Stomach (tissue), 8 donors: ENCODE measurements at regions not wholly inside any gene's neighbourhood (a gene's known extent, or its start where the extent isn't known, plus 50 kb on each side); places are given as distances from the start of the nearest gene placed in this dataset.
"Not testable (repeated sequence)": the region's sequence is repeated elsewhere in the genome, so short reads cannot be mapped to it uniquely, and the experiment has no call there.

Experiments used
- DNase-seq, 2 donors: peaks; one replicate each; pipeline versions ENCODE4 v3.0.0 to v3.0.0-alpha.2; 2013 to 2019
- H3K27ac ChIP-seq, 5 donors: fragments of 200-600 bp in 4 of 5; sonication (generic) in 4 of 5; one replicate each; pipeline ENCODE4 v1.5.1; 2013 to 2019; ENCODE audit warnings: mild to moderate bottlenecking in 1 of 5, moderate library complexity in 1 of 5
- H3K27me3 ChIP-seq, 3 donors: fragments of 200-600 bp; sonication (generic); one replicate each; pipeline ENCODE4 v1.5.1; 2017 to 2019; ENCODE audit warnings: mixed run types in 1 of 3
- H3K36me3 ChIP-seq, 4 donors: fragments of 200-600 bp; sonication (generic); 1 replicate in 3 of 4; 2 replicates in 1 of 4; pipeline ENCODE4 v1.5.1; 2016 to 2019
- H3K4me1 ChIP-seq, 4 donors: fragments of 200-600 bp; sonication (generic); one replicate each; pipeline ENCODE4 v1.5.1; 2016 to 2019
- H3K4me3 ChIP-seq, 4 donors: fragments of 200-600 bp; sonication (generic) in 3 of 4; one replicate each; pipeline ENCODE4 v1.5.1; 2016 to 2019; ENCODE audit warnings: mild to moderate bottlenecking in 1 of 4
- H3K9me3 ChIP-seq, 4 donors: fragments of 200-600 bp; sonication (generic); one replicate each; pipeline ENCODE4 v1.5.1; 2016 to 2019
- EP300 ChIP-seq: sonication (generic); formaldehyde crosslinking; IDR thresholded peaks from one replicate; pipeline ENCODE4 v1.6.1; 2017; ENCODE audit warnings: antibody characterized with exemption
- POLR2A ChIP-seq, 4 donors: fragments of 450-650 bp; IDR thresholded peaks; one replicate each; pipeline ENCODE4 v1.6.1; 2016; ENCODE audit warnings: antibody characterized with exemption in 4 of 4, control low read depth in 2 of 4, mild to moderate bottlenecking in 1 of 4, moderate library complexity in 1 of 4
- POLR2AphosphoS5 ChIP-seq, 3 donors: sonication (generic); formaldehyde crosslinking; IDR thresholded peaks; one replicate each; pipeline ENCODE4 v1.6.1; 2016; ENCODE audit warnings: antibody characterized with exemption in 3 of 3
- WGBS, 5 donors: extraction: QIAGEN DNeasy Blood & Tissue Kit in 3 of 5; methylation state at CpG; one replicate each; pipeline versions ENCODE4 v1.1.5 to v1.1.7; 2013 to 2018; 5-methylcytosine and 5-hydroxymethylcytosine counted together
- intact Hi-C: fragments of 100-400 bp; cut with DNase I; formaldehyde crosslinking; loops from one replicate; pipeline ENCODE4 v1.15.1; 2023; ENCODE audit warnings: low total_unique reads
- TF ChIP-seq, protein P1 (sequence below), 7 experiments: fragments of 450-650 bp in 4 of 7; fragments of 200-600 bp in 3 of 7; sonication (generic) in 3 of 7; IDR thresholded peaks; one replicate each; pipeline ENCODE4 v1.5.1; 2016 to 2019; ENCODE audit warnings: antibody characterized with exemption in 7 of 7, control low read depth in 2 of 7, mild to moderate bottlenecking in 1 of 7
- donor health status: healthy with polysubstance abuse.
- donor health status: Bipolar disorder and iron deficiency.
- donor health status: healthy.

DNA sequence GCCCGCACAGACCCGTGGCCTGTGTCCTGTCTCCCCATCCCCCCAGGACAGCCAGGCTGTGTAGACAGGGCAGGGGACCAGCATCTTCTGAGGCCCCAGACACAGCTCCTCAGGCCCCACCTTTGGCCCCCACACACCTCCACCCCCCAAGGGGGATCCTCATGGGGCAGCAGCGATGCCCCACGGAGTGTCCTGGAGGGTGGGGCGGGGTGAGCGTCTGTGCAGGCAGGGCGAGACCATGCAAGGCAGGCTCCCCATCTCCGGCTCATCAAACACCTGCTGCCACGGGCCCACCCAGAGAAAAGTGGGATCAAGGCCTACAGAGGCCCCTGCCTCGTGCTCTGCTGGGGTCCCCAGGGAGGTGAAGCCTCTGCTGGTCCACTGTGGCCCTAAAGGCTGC, 118.7 kb upstream of the FOXD4L5 start:
- intact Hi-C loops, result no loop called here
- DNase-seq, result no peak
- no peak overlapping the region for H3K27ac ChIP-seq
- no peak overlapping the region for H3K4me3 ChIP-seq
- no peaks in the 10 kb centered on the region for H3K27me3 ChIP-seq
- WGBS, 5 donors, result 77 to 85% (median 79%) methylated on average over 9 to 10 of the region's 10 CpGs; no CpG with 5 or more reads in 1 of the 5 donors
- no peaks in the 10 kb centered on the region for H3K36me3 ChIP-seq
- H3K4me1 ChIP-seq, result no peaks in the 10 kb centered on the region
- H3K9me3 ChIP-seq, result peaks cover 0 to 69% (median 34%) of the 10 kb centered on the region in 4 donors
- TF ChIP-seq POLR2AphosphoS5 (IDR thresholded peaks at IDR 0.05) (no peak), EP300 (no peak), POLR2A (IDR thresholded peaks at IDR 0.05) (no peak)
- TF ChIP-seq, protein P1, sequence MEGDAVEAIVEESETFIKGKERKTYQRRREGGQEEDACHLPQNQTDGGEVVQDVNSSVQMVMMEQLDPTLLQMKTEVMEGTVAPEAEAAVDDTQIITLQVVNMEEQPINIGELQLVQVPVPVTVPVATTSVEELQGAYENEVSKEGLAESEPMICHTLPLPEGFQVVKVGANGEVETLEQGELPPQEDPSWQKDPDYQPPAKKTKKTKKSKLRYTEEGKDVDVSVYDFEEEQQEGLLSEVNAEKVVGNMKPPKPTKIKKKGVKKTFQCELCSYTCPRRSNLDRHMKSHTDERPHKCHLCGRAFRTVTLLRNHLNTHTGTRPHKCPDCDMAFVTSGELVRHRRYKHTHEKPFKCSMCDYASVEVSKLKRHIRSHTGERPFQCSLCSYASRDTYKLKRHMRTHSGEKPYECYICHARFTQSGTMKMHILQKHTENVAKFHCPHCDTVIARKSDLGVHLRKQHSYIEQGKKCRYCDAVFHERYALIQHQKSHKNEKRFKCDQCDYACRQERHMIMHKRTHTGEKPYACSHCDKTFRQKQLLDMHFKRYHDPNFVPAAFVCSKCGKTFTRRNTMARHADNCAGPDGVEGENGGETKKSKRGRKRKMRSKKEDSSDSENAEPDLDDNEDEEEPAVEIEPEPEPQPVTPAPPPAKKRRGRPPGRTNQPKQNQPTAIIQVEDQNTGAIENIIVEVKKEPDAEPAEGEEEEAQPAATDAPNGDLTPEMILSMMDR (IDR thresholded peaks at IDR 0.05), result no peak

DNA sequence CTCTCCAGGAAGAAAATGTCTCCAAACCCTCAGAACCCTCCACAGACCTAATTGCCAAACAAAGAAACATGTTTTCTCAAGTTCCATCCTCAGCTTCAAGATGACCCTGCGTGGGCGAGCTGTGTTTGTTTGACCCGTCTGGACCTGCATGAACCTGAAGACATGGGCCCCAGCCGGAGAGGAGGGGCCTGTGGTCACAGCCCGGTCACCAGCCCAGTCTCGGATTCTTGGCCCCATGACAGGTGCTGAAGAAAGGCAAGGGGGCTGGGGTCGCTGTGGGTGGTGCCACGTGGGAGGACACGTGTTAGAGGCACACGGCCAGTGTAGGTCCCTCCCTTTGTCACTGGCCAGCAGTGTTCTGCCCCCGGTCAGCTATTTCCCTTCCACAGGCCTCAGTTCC, 118.1 kb upstream of the FOXD4L5 start:
- H3K36me3 ChIP-seq, intact Hi-C loops, H3K27ac ChIP-seq, H3K4me3 ChIP-seq, H3K27me3 ChIP-seq, DNase-seq, H3K4me1 ChIP-seq: not testable (repeated sequence)
- H3K9me3 ChIP-seq, result peaks cover 0 to 67% (median 32%) of the 10 kb centered on the region in 4 donors
- WGBS, 5 donors, result 82 to 92% (median 86%) methylated on average over 6 to 11 of the region's 11 CpGs

DNA sequence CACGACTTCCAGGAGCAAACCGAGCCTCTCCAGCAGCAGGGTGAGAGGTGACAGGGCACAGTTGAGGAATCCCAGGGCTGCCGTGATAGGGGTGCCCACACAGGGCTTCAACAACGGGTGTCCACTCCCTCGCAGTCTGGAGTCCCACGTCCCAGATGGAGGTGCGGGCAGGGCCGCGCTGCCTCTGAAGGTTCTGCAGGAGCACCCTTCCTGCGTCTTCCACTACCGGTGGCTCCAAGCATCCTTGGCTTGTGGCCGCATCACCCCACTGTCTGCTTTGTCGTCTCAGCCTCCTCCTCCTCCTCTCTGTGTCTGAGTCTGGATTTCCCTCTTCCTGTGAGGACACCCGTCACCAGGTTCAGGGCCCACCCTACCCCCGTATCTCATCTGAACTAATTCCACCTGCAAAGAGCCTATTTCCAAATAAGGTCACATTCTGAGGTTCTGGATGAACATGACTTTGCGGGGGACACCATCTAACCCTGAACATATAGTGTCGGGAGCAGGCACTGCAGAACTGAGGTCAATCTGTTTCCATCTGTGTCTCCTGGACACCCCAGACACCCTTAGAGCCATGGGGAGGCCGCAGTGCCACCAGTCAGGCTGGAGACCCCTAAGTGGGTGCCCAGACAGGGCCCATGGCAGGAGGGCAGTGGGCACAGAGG, 117.3 kb upstream of the FOXD4L5 start:
- H3K4me1 ChIP-seq, H3K27me3 ChIP-seq, intact Hi-C loops, H3K36me3 ChIP-seq, DNase-seq, H3K4me3 ChIP-seq, H3K27ac ChIP-seq: not testable (repeated sequence)
- H3K9me3 ChIP-seq, result peaks cover 0 to 73% (median 36%) of the 10 kb centered on the region in 4 donors
- WGBS, 5 donors, result 80 to 89% (median 85%) methylated on average over 18 of the region's 18 CpGs

- H3K36me3 ChIP-seq, H3K27me3 ChIP-seq, intact Hi-C loops, DNase-seq, H3K4me1 ChIP-seq, H3K27ac ChIP-seq, H3K4me3 ChIP-seq: not testable (repeated sequence)
- WGBS, 5 donors, result 63 to 81% (median 76%) methylated on average over 3 to 9 of the region's 9 CpGs
- H3K9me3 ChIP-seq, result peaks cover 0 to 70% (median 37%) of the 10 kb centered on the region in 4 donors
Observed at GRCh38 chr9:65401456-65402045, 116.5 kb upstream of the FOXD4L5 start.

DNA sequence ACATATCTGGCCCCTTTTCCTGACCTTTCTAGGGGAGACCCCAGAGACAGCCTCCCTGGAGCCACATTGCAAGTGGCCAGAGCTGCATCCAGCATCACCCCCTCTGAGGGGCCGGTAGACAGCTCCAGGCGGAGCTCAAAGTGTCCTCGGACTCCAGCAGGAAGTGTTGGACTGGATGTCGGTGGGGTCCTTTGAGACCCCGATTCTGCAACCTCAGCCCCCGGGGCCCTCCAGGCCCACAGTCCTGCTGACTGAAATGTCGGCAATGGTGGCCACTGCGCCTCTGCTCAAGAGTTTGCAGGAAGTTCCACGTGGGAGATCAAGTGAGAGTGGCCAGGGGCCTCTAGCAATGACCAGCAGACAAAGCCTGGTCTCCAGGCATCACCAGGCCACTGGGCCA, 115.9 kb upstream of the FOXD4L5 start:
- no peak overlapping the region for H3K4me3 ChIP-seq
- intact Hi-C loops, result no loop called here
- no peak for DNase-seq
- H3K27ac ChIP-seq, result no peak overlapping the region
- H3K4me1 ChIP-seq, result no peaks in the 10 kb centered on the region
- TF ChIP-seq POLR2A (IDR thresholded peaks at IDR 0.05), result no peak
- H3K9me3 ChIP-seq, result peaks cover 0 to 63% (median 35%) of the 10 kb centered on the region in 4 donors
- no peaks in the 10 kb centered on the region for H3K27me3 ChIP-seq
- WGBS, 5 donors, result 81 to 87% (median 82%) methylated on average over 8 to 9 of the region's 9 CpGs
- no peaks in the 10 kb centered on the region for H3K36me3 ChIP-seq

DNA sequence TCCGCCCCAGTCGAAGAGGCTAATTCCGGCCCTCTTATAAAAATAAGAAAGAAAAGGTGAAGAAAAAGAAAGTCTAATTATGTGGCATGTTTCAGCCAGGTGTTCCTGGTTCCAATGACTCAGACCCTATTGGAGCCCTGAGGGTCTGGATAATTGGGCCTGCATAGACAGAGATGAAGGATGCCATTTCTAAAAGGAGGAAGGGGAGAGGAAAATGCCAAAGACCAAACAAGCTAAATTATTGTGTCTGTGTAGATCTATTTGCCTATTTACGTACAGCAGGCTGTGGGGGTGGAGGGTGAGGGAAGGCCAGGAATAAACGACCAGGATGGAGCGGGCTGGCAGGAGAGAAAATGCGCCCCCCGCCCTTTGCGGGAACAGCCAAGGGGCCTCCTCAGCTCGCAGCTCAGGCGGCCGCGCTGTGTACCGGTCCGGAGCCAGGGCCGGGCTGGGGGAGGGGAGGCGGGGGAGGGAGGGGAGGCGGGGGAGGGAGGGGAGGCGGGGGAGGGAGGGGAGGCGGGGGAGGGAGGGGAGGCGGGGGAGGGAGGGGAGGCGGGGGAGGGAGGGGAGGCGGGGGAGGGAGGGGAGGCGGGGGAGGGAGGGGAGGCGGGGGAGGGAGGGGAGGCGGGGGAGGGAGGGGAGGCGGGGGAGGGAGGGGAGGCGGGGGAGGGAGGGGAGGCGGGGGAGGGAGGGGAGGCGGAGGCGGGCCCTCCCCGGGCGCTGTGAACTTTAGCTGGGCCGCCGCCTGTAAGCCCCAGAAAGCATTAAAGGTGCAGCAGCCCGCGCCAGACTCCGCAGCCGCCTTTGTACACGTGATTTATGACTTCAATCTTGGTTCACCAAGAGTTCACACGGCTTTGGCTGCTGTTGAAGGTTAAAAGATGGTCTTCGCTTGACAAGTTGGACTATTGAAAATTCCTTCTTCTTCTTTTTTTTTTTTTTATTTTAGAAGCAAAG, 113.0 kb upstream of the FOXD4L5 start:
- H3K4me3 ChIP-seq, H3K27me3 ChIP-seq, H3K27ac ChIP-seq, H3K4me1 ChIP-seq, DNase-seq, intact Hi-C loops, H3K36me3 ChIP-seq: not testable (repeated sequence)
- peaks cover 0 to 41% (median 23%) of the 10 kb centered on the region in 4 donors for H3K9me3 ChIP-seq
- 82 to 88% (median 87%) methylated on average over 20 to 30 of the region's 42 CpGs for WGBS, 5 donors

GRCh38 chr9:65397226-65397625, 112.2 kb upstream of the FOXD4L5 start:
- intact Hi-C loops, H3K4me1 ChIP-seq, H3K36me3 ChIP-seq, DNase-seq, H3K27ac ChIP-seq, H3K27me3 ChIP-seq, H3K4me3 ChIP-seq: not testable (repeated sequence)
- peaks cover 0 to 34% (median 20%) of the 10 kb centered on the region in 4 donors for H3K9me3 ChIP-seq
- WGBS, 5 donors, result 87 to 92% (median 88%) methylated on average over 16 to 20 of the region's 20 CpGs

GRCh38 chr9:65396601-65397000, 111.6 kb upstream of the FOXD4L5 start:
- peaks cover 0 to 29% (median 16%) of the 10 kb centered on the region in 4 donors for H3K9me3 ChIP-seq
- DNase-seq, H3K27me3 ChIP-seq, H3K36me3 ChIP-seq, intact Hi-C loops, H3K27ac ChIP-seq, H3K4me3 ChIP-seq, H3K4me1 ChIP-seq: not testable (repeated sequence)
- 69 to 85% (median 74%) methylated on average over 8 to 10 of the region's 10 CpGs for WGBS, 5 donors

DNA sequence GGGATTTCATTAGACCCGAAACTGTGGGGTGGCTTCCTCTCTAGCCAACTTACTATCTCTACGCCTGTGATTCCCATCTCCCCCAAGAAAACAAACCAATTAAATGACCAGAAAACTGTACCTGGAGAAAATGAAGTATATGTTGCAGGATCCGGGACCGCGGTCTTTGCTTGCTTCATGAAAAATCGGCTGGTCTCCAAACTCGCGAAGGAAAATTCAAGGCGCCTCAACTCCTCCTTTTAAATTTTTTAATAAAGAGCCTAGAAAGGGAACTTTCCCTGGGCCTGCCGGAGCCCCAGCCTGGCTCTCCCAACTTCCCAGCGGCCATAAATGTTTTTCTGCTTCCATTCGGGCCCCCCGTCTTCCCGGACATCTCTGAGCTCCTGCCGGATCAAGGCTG, 110.8 kb upstream of the FOXD4L5 start:
- H3K36me3 ChIP-seq, intact Hi-C loops, H3K27me3 ChIP-seq, H3K4me3 ChIP-seq, H3K4me1 ChIP-seq, DNase-seq, H3K27ac ChIP-seq: not testable (repeated sequence)
- peaks cover 0 to 26% (median 8%) of the 10 kb centered on the region in 4 donors for H3K9me3 ChIP-seq
- 79 to 91% (median 90%) methylated on average over 9 to 14 of the region's 15 CpGs for WGBS, 5 donors

- WGBS, 5 donors, result 80 to 92% (median 85%) methylated on average over 5 to 21 of the region's 25 CpGs
- H3K36me3 ChIP-seq, H3K27ac ChIP-seq, H3K4me3 ChIP-seq, H3K4me1 ChIP-seq, intact Hi-C loops, H3K27me3 ChIP-seq, DNase-seq: not testable (repeated sequence)
- peaks cover 0 to 27% (median 4%) of the 10 kb centered on the region in 4 donors for H3K9me3 ChIP-seq
Observed at GRCh38 chr9:65395121-65395520, 110.1 kb upstream of the FOXD4L5 start.
